Renal pelvis (tissue), 1 donor: ENCODE measurements at regions not wholly inside any gene's neighbourhood (a gene's known extent, or its start where the extent isn't known, plus 50 kb on each side); places are given as distances from the start of the nearest gene placed in this dataset.
A peak's percentile ranks its signal among the peaks of the same experiment; 100 is the strongest.
"Not testable (repeated sequence)": the region's sequence is repeated elsewhere in the genome, so short reads cannot be mapped to it uniquely, and the experiment has no call there.

Experiments
- DNase-seq: peaks from one replicate; pipeline ENCODE4 v3.0.0-alpha.2; 2013

DNA sequence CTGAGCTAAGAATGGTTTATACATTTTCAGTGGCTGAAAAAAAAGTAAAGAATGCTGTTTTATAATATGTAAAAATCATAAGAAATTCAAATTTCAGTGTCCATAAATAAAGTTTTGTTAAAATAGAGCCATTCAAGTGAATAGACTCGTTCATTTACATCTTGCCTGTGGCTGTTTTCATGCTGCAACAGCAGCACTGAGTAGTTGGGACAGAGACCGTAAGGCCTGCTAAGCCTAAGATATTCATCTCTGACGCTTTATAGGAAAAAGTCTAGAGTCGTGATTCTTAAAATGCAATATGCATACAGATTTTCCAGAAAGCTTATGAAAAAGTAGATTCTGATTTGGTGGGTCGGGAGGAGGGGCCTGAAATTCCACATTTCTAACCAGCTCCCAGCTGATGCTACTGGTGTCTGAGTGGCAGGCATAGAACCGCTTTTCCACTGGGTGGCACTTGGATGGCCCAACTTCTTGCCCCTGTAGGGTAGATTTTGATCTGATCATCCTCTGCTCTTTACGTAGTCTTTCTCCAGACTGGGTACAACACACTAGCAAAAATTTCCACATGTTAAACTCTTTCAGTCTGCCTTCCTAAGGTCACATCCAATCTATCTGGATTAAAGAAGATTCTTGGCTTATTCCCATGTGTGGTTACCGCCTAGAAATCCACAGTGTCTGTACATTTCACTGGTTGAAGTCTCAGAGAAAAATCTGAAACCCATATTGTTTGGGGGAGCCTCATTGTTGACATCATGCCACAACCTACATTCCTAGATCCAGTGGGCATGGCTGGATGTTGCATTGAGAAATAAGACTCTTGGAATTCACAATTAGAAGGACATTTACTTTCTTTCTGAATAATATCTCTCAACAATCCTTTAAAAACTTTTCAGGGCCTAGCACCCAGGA lies 151.2 kb downstream of the C12orf75 start:
- no peak for DNase-seq

DNA sequence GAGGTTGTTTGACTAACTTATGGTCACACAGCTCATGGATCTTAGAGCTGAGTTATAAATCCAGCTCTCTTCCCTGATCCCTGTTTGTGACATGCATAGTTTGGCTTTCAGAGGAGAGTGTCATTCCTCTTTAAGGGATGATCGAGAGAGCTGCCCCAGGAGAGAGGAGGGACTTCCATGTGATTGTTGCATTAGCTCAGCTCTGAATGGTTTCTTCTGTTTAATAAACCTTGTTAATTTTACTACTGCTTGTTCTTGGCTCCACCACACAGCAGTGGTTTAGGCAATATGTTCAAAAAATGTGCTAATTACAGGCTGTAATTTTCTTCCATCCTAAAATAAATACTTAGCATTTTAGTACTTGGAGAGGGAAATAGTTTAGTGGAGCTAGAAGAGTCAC lies 152.5 kb downstream of the C12orf75 start:
- no peak for DNase-seq

DNA sequence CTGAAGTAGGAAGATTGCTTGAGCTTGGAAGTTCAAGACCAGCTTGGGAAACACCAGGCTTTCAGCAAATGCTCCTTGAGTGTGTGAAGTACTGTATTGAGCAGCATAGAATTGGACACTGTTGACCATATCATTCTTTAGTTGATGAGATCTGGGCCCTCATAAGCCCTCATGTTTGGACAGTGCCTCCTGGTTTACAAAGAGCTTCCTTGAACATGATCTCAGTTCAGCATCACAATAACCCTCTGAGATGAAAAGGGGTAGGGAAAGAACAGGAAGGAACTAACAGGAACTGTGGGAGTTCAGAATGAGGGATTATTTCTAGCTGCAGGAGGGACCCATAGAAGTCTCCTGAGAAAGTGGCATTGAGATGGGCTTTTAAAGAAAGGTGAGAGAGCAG lies 153.2 kb downstream of the C12orf75 start:
- no peak for DNase-seq

DNA sequence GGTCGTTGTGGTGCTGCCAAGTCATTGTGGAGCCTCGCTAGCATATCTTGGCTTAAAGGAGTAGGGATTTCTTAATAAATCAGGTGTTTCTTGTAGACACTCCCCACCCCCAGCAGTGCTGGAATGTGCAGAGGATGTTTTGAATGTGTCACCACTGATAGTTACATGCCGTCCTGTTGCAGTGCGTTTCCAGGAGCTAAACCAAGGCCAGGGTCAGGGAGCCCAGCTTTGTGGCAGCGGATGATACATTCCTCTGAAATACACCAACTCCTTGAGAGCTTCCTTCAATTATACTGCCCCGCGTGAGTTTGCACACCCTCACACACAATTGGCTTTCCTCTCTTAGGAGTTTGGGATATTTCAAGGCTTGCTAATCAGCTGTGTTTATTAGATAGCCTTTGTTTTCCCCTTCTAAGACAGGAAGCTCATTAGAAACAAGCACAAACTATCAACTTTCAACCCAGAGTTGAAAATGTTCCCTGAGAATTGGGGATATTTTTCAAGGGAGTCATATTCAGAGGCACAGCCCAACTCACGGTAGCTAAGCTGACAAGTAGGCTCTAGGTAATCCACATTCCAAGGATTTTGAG lies 154.9 kb downstream of the C12orf75 start:
- DNase-seq: no peak

DNA sequence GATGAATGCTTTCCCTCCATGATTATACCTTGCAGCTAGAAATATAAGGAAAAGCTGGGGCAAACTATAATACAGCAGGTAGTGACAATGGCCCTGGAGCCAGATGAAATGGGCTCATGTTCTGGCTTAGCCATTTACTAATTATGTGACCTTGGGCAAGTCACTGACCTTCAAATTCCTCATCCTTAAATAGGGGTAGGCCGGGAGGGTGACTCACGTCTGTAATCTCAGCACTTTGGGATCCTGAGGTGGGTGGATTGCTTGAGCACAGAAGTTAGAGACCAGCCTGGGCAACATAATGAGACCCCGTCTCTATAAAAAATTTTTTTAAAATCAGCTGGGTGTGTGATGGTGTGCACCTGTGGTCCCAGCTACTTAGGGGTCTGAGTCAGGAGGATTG lies 155.4 kb downstream of the C12orf75 start:
- DNase-seq: no peak

GRCh38 chr12:105487963-105488362 lies 157.5 kb downstream of the C12orf75 start:
- DNase-seq: no peak

DNA sequence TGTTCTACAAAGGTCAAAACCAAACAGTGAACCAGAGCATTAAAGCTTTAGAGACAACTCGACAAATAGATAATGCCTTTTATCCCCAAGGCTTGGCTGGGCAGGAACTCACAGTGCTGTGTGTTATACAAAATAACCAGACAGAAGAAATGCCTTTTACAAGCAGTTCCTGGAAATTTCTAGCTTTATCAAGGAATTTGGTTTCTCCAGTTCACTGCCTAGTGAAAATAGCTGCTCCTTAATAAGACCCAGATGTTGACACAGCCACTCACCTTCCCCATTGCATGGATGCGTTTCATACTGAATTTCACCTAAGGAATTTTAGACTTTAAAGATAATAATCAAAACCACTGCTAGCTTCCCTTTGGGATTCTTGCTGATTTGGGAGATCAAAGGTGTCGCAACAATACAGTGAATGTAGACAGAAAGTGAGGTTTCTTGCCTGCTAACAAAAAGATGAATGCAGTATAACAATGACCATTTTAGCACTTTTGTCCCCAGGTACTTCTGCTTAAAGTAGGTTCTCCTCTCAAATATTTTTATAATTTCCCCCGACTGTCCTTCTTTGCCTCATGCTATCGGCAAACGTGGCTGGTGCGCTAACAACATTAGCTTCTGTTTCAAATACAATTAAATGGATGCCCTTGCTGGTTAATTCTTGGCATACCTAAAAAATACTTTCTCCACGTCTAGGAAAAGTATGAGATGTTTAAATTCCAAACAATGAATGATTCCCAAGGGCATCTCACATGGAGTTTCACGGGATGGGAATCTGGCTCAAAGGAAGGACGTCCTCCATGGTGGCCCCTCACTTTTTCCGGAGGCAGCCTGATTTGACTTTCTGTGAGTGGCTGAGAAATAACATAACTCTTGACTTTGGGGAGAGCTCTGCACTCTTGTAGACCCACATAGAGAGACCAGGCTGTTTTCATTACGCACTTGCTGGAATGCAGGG lies 162.4 kb downstream of the C12orf75 start:
- DNase-seq: peak; percentile 53

- DNase-seq: no peak
Observed at GRCh38 chr12:105499205-105499604, 168.7 kb downstream of the C12orf75 start.

GRCh38 chr12:105500676-105501075 lies 170.2 kb downstream of the C12orf75 start:
- not testable (repeated sequence) for DNase-seq

GRCh38 chr12:105502426-105502930 lies 172.0 kb downstream of the C12orf75 start:
- DNase-seq: no peak

DNA sequence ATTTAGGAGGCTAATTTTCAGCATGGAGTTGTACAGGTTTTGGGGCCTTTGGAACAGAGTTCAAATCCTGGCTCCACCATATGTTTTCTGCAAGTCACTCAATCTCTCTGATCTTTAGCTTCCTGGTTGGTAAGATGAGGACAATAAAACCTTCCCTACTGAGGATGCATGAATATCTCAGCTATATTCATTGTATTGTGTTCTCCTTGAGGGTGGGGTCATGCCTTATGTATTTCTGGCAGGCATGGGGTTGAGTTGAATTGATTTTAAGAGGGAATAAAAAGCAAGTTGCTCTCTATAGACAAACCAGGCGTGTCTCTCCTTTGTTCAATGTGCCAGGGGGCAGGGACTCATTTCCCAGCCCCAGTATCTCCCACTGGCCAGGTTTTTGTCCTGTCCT lies 173.1 kb downstream of the C12orf75 start:
- no peak for DNase-seq

- DNase-seq: no peak
Observed at GRCh38 chr12:105504286-105504685, 173.8 kb downstream of the C12orf75 start.

GRCh38 chr12:105506678-105507310 lies 176.3 kb downstream of the C12orf75 start:
- no peak for DNase-seq

- peak; percentile 44 for DNase-seq
Observed at GRCh38 chr12:105507311-105508038, 177.0 kb downstream of the C12orf75 start.

GRCh38 chr12:105508096-105508495 lies 177.6 kb downstream of the C12orf75 start:
- DNase-seq: no peak

GRCh38 chr12:105510526-105510925 lies 180.0 kb downstream of the C12orf75 start:
- DNase-seq: no peak

DNA sequence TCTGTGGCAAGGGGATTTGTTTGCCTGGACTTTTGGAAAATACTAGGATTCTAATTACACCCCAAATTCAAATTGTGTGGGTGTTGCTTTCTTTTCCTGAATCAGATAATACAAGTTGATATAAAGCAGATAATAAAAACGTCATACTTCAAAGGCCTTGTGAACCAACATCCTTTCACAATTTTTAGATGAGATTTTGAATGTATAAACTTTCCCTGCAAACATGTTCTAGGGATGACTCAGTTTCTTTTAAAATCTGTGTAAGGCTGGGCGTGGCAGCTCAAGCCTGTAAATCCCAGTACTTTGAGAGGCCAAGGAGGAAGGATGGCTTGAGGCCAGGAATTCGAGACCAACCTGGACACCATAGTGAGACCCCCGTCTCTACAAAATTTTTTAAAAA lies 182.4 kb downstream of the C12orf75 start:
- not testable (repeated sequence) for DNase-seq

GRCh38 chr12:105522166-105522825 lies 191.8 kb downstream of the C12orf75 start:
- DNase-seq: no peak

- DNase-seq: peak; percentile 75
Observed at GRCh38 chr12:105523164-105524057, 192.9 kb downstream of the C12orf75 start.
